Stimulated activated CD4-positive, alpha-beta T cell treated with anti-CD3 and anti-CD28 coated beads, Interleukin-4, amount 100 ng/mL, for 24 hours (primary cell): ENCODE measurements at regions not wholly inside any gene's neighbourhood (a gene's known extent, or its start where the extent isn't known, plus 50 kb on each side); places are given as distances from the start of the nearest gene placed in this dataset.
"Not testable (repeated sequence)": the region's sequence is repeated elsewhere in the genome, so short reads cannot be mapped to it uniquely, and the experiment has no call there.

Source experiments
- DNase-seq: peaks from one replicate; pipeline ENCODE4 v3.0.0-alpha.2; 2020

DNA sequence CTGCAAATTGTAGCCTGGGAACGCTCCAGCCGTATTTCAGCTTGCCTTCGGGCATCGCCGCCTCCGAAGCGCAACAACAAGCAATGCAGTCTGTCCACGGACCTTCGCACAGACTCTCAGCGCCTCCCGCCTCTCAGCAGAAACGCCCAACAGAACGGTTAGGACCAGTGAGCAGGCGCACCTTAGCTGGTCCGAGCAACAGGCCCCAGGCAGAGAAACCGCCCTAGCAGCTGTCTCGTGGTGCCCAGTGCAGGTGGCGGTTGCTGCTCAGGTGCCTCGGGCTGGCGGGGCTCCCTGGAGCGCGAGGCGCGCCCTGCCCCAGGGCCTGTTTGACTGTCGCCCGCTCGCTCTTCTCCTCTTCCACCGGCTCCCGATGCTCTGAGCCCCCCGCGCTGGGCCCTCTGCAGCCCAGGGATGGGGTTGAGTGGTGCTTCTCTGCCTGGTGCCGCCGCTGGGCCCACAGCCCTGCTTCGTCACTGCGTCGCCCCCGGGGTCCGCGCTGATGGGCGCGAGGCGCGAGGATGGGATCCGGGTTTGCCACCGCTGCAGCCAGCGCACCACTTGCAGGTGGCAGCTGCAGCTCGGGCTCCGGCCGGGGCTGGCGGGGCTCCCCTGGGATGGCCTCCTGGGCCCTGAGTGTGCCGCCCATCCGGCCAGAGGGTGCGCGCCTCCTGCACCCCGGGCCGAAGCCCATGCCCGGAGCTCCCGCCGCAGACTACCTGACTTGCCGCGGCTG lies 268.4 kb upstream of the FRG2C start:
- DNase-seq = no peak

- DNase-seq = no peak
Measured at GRCh38 chr3:75396316-75396802, 267.8 kb upstream of the FRG2C start.

- not testable (repeated sequence) for DNase-seq
Measured at GRCh38 chr3:75397486-75397885, 266.6 kb upstream of the FRG2C start.

- peak; percentile 25 for DNase-seq
Measured at GRCh38 chr3:75422101-75422945, 241.8 kb upstream of the FRG2C start.

- DNase-seq = not testable (repeated sequence)
Measured at GRCh38 chr3:75425379-75425778, 238.7 kb upstream of the FRG2C start.

DNA sequence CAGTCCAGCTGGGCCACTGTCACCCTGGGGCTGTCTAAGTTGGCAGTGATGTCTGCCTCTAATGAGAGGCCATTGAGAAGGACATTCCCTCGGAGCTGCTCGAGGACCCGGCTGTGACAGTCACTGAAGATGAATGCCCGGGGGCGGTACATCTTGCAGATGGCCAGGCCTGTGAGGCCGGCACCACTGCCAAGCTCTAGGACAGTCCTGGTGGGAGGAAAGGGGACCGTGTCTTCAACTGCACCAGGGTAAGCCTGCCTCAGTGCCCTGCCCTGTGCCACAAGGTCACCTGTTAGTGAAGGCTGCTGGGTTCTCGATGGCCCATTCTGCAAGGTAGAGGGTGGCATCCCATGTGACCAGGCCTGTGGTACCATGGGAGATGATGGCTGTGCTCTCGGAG lies 236.6 kb upstream of the FRG2C start:
- not testable (repeated sequence) for DNase-seq

DNA sequence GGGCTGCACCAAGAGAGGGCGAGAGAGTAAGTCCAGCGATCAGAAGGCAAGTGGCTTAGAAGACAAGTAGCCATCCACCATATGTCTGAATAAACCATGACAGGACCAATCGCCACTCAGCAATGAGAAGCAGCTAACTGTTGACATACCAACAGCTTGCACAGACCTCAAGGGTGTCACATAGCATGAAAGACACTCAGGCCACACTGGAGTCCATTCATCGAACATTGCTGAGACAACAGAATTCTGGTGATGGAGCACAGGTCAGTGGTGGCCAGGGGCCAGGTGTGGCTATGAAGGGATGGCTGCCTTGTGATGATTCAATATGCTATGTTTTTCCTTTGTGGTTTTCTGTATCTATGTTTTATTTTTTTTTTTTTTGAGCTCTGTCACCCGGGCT lies 236.2 kb upstream of the FRG2C start:
- DNase-seq = not testable (repeated sequence)

- peak; percentile 78 for DNase-seq
Measured at GRCh38 chr3:75429561-75430220, 234.4 kb upstream of the FRG2C start.

DNA sequence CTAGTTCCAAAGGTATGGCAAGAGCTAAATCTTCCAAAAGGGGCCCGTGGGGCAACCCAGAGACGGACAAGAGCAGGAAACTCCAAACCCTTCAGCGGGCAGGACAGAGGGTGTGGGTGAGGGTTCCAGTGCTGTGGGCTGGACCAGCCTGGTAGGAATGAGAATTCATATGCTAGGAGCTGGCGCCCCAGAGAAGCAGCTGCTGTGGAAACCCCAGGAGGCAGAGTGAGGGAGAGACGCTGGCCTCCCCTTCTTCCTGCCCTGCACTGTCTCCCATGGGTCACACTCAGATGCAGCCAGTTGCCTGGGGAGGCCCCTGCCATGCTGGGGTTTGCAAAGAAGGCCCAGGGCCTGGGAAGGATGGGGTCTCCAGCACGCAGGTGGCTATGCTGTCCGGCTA lies 233.7 kb upstream of the FRG2C start:
- not testable (repeated sequence) for DNase-seq

- not testable (repeated sequence) for DNase-seq
Measured at GRCh38 chr3:75431120-75431519, 233.0 kb upstream of the FRG2C start.

DNA sequence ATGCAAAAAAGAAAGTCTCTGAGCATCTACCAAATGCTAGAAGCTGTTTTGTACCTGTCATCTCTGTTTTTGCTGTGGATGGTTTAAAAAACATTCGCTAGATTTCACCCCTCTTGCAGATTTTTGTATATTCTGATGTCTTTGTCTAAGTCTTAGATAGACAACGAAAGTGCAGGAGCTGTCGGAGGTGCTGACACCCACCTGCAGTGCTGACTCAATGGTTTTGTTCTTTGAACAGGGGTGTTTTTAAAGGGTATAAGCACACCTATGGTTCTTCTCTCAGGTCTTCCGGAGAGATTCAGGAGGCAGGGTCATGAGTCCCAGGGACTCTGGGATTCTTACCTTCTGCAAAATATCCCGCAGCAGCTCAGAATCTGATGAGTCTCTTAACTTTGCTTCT lies 231.7 kb upstream of the FRG2C start:
- DNase-seq = not testable (repeated sequence)

GRCh38 chr3:75432885-75433284 lies 231.2 kb upstream of the FRG2C start:
- DNase-seq = not testable (repeated sequence)

DNA sequence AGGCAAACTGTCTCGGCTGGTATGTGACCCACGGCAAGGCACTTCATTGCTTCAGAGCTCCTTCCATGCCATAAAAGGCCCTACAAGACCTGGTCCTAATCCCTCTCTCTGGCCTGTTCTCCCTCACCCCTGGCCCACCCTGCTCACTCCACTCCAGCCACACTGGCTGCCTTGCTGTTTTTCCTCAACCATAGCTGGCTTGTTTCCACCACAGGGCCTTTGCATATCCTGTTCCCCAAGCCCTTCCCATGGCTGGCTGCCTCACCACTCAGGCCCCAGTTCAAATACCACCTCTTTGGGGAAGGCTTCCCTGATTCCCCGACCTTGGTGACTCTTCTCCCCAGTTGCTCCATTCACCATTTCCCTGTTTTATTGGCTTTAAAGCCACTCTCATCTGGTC lies 230.8 kb upstream of the FRG2C start:
- not testable (repeated sequence) for DNase-seq

GRCh38 chr3:75434276-75434912 lies 229.7 kb upstream of the FRG2C start:
- peak; percentile 28 for DNase-seq

DNA sequence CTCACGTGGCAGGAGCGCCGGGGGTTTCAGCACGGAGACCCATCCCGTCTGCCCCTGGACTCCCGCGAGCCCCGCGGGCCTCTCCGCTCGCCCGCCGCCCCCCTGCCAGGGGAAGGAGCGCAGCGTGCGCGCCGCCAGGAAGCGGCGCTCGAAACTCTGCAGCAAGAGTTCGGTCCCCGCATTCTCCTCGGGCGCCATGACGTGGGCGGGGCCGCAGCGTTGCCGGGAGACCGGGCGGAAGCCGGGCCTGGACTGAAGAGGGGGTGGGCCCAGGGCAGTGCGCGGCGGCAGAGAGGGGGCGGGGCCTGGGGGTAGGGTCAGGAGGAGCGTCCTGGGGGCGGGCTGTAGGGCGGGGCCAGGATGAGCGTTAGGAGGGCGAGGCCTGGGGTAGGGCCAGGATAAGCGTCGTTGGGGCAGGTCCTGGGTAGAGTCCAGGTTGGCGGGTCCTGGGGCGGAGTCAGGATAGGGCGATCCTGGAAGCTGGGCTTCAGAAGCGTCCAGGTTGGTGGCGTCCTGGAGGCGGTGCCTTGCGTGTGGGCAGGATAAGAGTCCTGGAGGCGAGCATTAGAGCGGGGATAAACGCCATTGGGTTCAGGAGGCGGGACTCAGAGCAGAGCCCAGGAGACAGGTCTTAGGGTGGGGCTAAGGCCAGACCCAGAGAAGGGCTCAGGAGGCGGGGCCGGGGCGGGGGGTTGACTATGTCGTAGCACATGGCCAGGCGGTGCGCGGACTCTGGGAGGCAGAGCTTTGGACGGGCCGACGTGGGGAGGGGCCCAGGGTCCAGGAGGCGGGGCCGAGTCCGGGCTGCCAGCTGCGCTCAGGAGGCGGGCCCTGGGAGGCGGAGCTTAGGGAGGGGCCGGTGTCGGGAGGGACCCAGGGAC lies 229.0 kb upstream of the FRG2C start:
- DNase-seq = peak; percentile 98

DNA sequence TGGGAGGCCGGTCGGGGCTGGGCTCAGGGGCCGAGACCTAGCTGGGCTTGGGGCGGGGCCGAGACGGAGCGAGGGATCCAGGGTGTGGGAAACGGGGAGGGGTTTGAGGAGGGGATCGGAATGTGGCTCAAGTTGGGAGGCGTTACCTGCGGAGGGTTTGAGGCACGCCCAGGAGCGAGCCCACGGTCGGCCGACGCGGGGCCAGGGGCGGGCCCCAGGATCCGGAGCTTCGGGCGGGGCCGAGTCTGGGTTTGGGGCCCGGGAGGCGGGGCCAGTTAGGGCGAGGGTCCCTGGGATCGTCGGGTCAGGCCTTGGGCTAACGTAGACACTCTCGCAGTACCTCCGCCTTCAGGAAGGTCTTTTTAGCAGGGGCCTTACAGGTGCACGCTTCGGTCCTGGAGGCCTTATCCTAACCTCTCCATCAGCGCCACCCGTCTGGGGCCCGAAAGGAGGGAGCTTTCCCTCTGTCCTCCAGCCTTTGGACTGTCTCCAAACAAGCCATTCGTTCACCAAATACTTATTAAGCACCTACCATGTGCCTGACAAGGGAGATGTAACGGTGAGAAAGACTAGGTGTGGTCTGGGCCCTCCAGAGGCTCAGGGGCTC lies 228.2 kb upstream of the FRG2C start:
- not testable (repeated sequence) for DNase-seq

GRCh38 chr3:75440986-75441385 lies 223.1 kb upstream of the FRG2C start:
- DNase-seq = not testable (repeated sequence)

- not testable (repeated sequence) for DNase-seq
Measured at GRCh38 chr3:75444634-75445033, 219.5 kb upstream of the FRG2C start.

DNA sequence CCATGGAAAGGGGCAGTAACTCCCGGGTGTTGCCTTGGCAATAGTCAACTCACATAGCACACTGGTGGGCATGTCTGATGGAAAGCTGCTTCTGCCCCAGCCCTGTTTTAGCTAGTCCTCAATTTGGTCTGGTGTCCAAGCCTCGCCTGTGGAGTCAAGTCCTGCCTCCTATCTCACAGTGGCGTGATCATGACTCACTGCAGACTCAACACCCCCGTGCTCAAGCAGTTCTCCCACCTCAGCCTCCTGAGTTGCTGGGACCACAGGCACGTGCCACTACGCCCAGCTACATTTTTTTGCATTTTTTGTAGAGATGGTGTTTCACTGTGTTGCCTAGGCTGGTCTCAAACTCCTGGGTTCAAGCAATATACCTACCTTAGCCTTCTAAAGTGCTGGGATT lies 218.9 kb upstream of the FRG2C start:
- not testable (repeated sequence) for DNase-seq

DNA sequence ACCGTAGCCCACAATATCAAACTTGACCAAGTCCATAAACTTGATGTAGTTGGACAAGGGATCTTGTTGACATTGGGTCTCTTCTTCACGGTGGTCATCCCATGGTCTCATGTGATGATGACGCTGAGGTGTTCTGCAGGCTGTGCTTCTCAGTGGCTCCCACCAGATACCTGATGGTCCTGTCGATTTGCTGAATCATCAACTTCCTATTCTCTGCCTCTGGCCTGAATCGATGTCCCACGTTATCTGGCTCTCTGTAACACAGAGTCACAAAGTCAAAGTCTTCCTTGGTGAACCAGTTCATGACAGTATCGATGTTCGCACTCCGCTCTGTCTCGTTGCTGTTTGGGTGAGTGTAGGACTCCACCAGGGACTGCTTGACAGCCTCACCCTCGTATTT lies 217.2 kb upstream of the FRG2C start:
- not testable (repeated sequence) for DNase-seq

DNA sequence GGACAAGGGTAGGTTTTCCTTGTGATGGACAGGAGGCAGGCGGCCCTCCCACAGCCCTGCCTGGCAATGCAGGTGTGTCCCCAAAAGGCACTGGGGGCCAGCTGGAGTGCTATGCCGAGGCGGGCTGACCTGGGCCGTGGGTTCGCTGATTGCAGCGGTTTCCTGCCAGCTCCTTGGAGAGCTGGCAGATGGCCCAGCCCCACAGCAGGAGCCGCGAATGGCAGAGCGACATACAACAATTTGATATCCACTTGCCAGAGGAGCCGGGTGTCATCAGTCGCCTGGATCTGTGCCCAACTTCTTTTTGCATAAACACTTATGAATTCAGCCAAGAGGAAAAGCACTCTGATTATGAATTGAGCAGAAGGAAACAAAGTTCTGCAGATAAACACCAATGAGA lies 210.8 kb upstream of the FRG2C start:
- DNase-seq = not testable (repeated sequence)
